ENCODE measurements at regions not wholly inside any gene's neighbourhood (a gene's known extent, or its start where the extent isn't known, plus 50 kb on each side); places are given as distances from the start of the nearest gene placed in this dataset.

- peak; percentile 57 to 67 for DNase-seq
- WGBS, 3 donors = 3 to 8% (median 5%) methylated on average over 21 to 22 of the region's 22 CpGs
- no peaks in the 10 kb centered on the region for H3K36me3 ChIP-seq (ENCODE audit: insufficient read depth in 1 of 2, low read depth in 1 of 2)
- no peaks in the 10 kb centered on the region for H3K4me1 ChIP-seq
- intact Hi-C loops (cut with DNase I) = no loop called here
- H3K27ac ChIP-seq = no peak overlapping the region
- peak overlapping the region; percentile 47 for H3K4me3 ChIP-seq
- no peaks in the 10 kb centered on the region for H3K9me3 ChIP-seq
- peak in 3 of 4 donors; percentile 20 to 53 (median 48) for ATAC-seq
- TF ChIP-seq CTCF (IDR thresholded peaks at IDR 0.05) = no peak
- peaks cover 0 to 31% (median 1%) of the 10 kb centered on the region in 3 donors for H3K27me3 ChIP-seq (ENCODE audit: insufficient read depth in 3 of 3, low read length in 2 of 3)
These were observed 52.9 kb upstream of the RTL6 start for GRCh38 chr22:44550711-44551491.

DNA sequence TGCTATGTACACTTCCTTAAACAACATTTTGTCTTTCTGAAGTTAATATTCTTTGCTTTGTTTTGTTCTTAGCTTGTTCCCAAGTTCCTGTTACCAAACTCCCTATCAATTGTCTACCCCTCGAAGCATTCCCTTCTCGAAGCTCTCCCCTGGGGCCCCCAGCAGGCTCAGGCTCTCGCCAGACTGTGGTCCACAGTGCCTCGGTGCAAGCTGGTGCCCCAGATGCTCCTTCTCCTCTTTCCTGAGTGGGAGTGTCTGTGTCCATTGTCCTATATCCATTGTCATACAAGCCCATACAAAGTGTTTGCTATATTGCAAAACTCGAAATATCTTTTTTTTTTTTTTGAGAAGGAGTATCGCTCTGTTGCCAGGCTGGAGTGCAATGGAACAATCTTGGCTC lies 51.7 kb upstream of the RTL6 start:
- Histone ChIP-seq H3K27ac (no peak overlapping the region), H3K9me3 (no peaks in the 10 kb centered on the region), H3K36me3 (ENCODE audit: insufficient read depth in 1 of 2, low read depth in 1 of 2) (no peaks in the 10 kb centered on the region), H3K4me3 (no peak overlapping the region), H3K27me3 (ENCODE audit: insufficient read depth in 3 of 3, low read length in 2 of 3) (peaks cover 0 to 32% (median 1%) of the 10 kb centered on the region in 3 donors), H3K4me1 (no peaks in the 10 kb centered on the region)
- intact Hi-C loops (cut with DNase I) = no loop called here
- DNase-seq = no peak
- TF ChIP-seq CTCF (IDR thresholded peaks at IDR 0.05) = no peak
- WGBS, 3 donors = 76 to 80% (median 79%) methylated on average over 6 of the region's 6 CpGs
- no peak for ATAC-seq

DNA sequence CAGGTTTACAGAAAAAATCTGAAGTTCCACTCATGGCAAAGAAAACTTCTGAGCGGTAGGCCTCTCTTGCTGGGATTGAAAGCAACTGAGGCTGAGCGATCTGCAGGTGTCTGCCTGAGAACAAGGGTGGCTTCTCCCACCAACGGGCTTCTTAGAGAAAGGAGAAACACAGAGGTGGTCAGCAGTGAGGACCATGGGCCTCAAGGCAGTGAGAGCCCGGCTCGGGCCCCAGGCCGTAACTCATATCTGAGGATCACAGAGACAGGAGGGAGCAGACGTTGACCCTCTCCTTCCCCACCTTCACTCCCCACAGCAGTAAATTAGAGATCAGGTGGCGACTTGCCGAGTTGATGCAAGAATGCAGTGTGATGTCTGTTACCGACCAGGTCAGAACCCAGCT lies 50.9 kb upstream of the RTL6 start:
- Histone ChIP-seq H3K27ac (no peak overlapping the region), H3K4me1 (no peaks in the 10 kb centered on the region), H3K36me3 (ENCODE audit: insufficient read depth in 1 of 2, low read depth in 1 of 2) (no peaks in the 10 kb centered on the region), H3K9me3 (no peaks in the 10 kb centered on the region), H3K27me3 (ENCODE audit: insufficient read depth in 3 of 3, low read length in 2 of 3) (peaks cover 0 to 31% (median 6%) of the 10 kb centered on the region in 3 donors), H3K4me3 (no peak overlapping the region)
- TF ChIP-seq CTCF (IDR thresholded peaks at IDR 0.05) = no peak
- DNase-seq (no peak), ATAC-seq (no peak)
- WGBS, 3 donors = 89 to 94% (median 94%) methylated on average over 10 of the region's 10 CpGs
- intact Hi-C loops (cut with DNase I) = no loop called here

Measured in psoas muscle (tissue), 7 donors.